ENCODE measurements at regions not wholly inside any gene's neighbourhood (a gene's known extent, or its start where the extent isn't known, plus 50 kb on each side); places are given as distances from the start of the nearest gene placed in this dataset.
A peak's percentile ranks its signal among the peaks of the same experiment; 100 is the strongest.

DNA sequence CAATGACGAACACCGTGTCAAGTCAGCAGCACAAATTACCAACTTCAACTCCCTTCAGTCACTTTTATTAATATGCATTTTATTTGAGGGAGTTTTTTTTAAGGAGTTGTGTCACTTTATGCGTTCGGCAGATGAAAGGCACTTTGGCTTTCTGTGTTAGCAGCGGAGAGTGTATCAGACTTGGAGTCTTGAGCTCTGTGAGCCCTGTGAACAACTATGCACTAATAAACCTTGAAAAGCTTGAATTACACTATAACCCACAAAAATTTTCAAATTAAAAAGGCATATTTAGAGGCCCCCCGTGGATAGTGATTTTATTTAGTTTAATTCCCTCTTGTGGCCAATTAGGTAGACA lies 335.3 kb upstream of the NT5E start:
- no peaks in the 10 kb centered on the region for H3K36me3 ChIP-seq (ENCODE audit: insufficient read depth, insufficient read length, low read length)
- no peaks in the 10 kb centered on the region for H3K4me1 ChIP-seq (ENCODE audit: insufficient read depth, insufficient read length)
- no peaks in the 10 kb centered on the region for H3K27me3 ChIP-seq (ENCODE audit: insufficient read depth, insufficient read length)
- TF ChIP-seq SUZ12 (IDR thresholded peaks at IDR 0.05; ENCODE audit: extremely low read depth, insufficient read depth, insufficient read length) = no peak
- TF ChIP-seq YY1 (IDR thresholded peaks at IDR 0.05; ENCODE audit: insufficient read depth, insufficient read length) = no peak
- no peak for TF ChIP-seq ZNF274 (IDR thresholded peaks at IDR 0.05; ENCODE audit: low read depth, low read length)
- no peak overlapping the region for H3K4me3 ChIP-seq (ENCODE audit: insufficient read length, low read depth)
- no peaks in the 10 kb centered on the region for H3K9me3 ChIP-seq (ENCODE audit: insufficient read depth, low read length)
- H3K9ac ChIP-seq (ENCODE audit: insufficient read length, low read depth) = no peak overlapping the region
- DNase-seq (ENCODE audit: low read depth, low spot score) = no peak

DNA sequence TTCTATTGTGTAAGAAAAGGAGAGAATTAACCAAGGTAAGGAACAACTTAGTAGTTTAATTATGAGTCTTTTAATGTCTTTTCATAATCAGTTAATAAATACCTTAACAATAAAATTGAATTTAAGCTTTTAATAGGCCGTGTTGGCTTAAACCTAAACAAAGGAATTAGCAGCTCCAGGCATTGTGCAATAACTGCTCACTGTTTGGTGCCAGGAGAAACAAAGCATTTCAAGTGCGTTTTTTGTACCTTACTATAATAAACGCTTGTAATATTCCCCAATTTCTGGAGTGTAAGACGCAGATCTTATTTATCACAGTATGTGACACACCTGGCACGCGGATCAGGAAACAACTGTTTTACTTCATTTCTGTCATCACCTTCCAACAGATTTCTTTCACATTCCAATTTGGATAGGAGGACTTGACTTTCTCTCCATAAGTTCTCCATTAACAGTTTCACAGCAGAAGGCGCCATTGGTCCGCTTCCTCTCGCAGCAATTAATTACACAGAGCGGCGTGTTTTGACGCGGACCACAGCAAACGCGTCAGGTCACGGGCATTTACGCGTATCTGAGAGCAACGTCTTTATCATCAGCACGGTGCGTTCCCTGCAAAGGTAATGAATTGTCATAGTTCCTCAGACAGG lies 335.8 kb upstream of the NT5E start:
- H3K9me3 ChIP-seq (ENCODE audit: insufficient read depth, low read length) = no peaks in the 10 kb centered on the region
- no peaks in the 10 kb centered on the region for H3K4me1 ChIP-seq (ENCODE audit: insufficient read depth, insufficient read length)
- no peak for DNase-seq (ENCODE audit: low read depth, low spot score)
- no peak overlapping the region for H3K4me3 ChIP-seq (ENCODE audit: insufficient read length, low read depth)
- no peaks in the 10 kb centered on the region for H3K36me3 ChIP-seq (ENCODE audit: insufficient read depth, insufficient read length, low read length)
- no peaks in the 10 kb centered on the region for H3K27me3 ChIP-seq (ENCODE audit: insufficient read depth, insufficient read length)
- TF ChIP-seq SUZ12 (IDR thresholded peaks at IDR 0.05; ENCODE audit: extremely low read depth, insufficient read depth, insufficient read length) (no peak), ZNF274 (IDR thresholded peaks at IDR 0.05; ENCODE audit: low read depth, low read length) (no peak), YY1 (IDR thresholded peaks at IDR 0.05; ENCODE audit: insufficient read depth, insufficient read length) (no peak)
- no peak overlapping the region for H3K9ac ChIP-seq (ENCODE audit: insufficient read length, low read depth)

DNA sequence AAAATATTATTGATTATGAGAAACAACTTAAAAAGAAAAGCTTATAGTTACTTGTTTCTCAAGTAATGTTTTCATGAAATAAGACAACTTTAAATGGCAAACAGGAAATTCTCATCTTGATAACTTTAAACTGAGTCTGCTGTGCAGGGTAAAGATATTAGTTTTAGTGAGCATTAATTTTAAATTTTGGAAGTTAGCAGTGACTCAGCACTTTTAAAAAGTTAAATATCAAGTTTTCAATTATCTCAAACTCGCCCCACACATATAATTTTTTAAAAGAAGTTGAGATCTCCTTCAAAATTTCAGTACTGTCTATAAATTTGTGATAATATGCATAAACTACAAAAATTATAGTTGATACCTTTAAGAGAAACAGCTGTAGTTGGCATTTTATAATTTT lies 337.3 kb upstream of the NT5E start:
- Histone ChIP-seq H3K36me3 (ENCODE audit: insufficient read depth, insufficient read length, low read length) (no peaks in the 10 kb centered on the region), H3K9me3 (ENCODE audit: insufficient read depth, low read length) (no peaks in the 10 kb centered on the region), H3K4me1 (ENCODE audit: insufficient read depth, insufficient read length) (no peaks in the 10 kb centered on the region), H3K4me3 (ENCODE audit: insufficient read length, low read depth) (no peak overlapping the region), H3K9ac (ENCODE audit: insufficient read length, low read depth) (no peak overlapping the region), H3K27me3 (ENCODE audit: insufficient read depth, insufficient read length) (no peaks in the 10 kb centered on the region)
- no peak for TF ChIP-seq YY1 (IDR thresholded peaks at IDR 0.05; ENCODE audit: insufficient read depth, insufficient read length)
- no peak for TF ChIP-seq ZNF274 (IDR thresholded peaks at IDR 0.05; ENCODE audit: low read depth, low read length)
- no peak for TF ChIP-seq SUZ12 (IDR thresholded peaks at IDR 0.05; ENCODE audit: extremely low read depth, insufficient read depth, insufficient read length)
- no peak for DNase-seq (ENCODE audit: low read depth, low spot score)

DNA sequence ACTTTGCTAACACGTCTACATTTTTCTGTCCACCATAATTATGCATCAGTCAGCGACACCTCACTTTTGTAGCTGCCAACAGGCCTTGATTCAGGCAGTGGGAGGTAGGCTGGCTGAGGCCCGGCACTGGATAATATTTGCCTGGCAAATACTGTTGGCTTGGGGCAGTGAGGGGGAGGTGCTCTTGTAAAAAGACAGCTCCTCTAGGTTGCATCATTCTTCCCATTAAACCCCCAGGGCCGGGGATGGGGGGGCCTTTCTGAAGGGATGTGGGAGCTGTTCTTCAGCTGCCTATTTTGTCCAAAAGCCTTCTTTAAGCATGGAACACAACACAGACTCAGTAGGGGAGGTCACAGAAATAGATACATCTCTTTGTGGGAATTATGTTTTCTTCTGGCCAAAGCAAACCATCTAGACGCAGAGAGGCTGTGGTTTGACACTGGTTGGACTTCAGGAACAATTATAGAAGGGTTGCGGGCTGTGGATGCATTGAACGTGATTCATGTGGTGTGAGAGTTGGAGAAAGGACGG lies 338.3 kb upstream of the NT5E start:
- DNase-seq (ENCODE audit: low read depth, low spot score) = no peak
- Histone ChIP-seq H3K4me3 (ENCODE audit: insufficient read length, low read depth) (no peak overlapping the region), H3K9me3 (ENCODE audit: insufficient read depth, low read length) (no peaks in the 10 kb centered on the region), H3K36me3 (ENCODE audit: insufficient read depth, insufficient read length, low read length) (no peaks in the 10 kb centered on the region), H3K27me3 (ENCODE audit: insufficient read depth, insufficient read length) (no peaks in the 10 kb centered on the region), H3K4me1 (ENCODE audit: insufficient read depth, insufficient read length) (no peaks in the 10 kb centered on the region), H3K9ac (ENCODE audit: insufficient read length, low read depth) (no peak overlapping the region)
- TF ChIP-seq YY1 (IDR thresholded peaks at IDR 0.05; ENCODE audit: insufficient read depth, insufficient read length) = no peak
- no peak for TF ChIP-seq ZNF274 (IDR thresholded peaks at IDR 0.05; ENCODE audit: low read depth, low read length)
- TF ChIP-seq SUZ12 (IDR thresholded peaks at IDR 0.05; ENCODE audit: extremely low read depth, insufficient read depth, insufficient read length) = no peak

DNA sequence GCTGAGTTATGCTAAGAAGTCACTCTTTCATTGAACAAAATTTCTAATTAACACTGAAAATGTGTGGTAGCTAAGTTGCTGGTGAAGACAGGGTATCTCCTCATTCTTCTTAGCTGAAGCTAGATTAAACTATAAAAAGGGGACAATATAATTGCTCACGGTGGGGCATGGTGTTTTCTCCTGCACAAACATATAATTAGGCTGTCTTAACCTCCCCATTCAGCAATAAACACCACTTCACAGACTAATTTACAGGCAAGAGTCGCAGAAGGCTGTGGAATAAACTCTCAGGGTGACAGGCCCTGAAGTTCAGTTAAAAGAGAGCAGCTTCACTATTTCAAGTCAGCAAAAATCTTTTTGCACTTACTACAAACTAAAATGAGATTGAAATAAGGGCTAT lies 338.9 kb upstream of the NT5E start:
- Histone ChIP-seq H3K27me3 (ENCODE audit: insufficient read depth, insufficient read length) (no peaks in the 10 kb centered on the region), H3K4me1 (ENCODE audit: insufficient read depth, insufficient read length) (no peaks in the 10 kb centered on the region), H3K9ac (ENCODE audit: insufficient read length, low read depth) (no peak overlapping the region), H3K4me3 (ENCODE audit: insufficient read length, low read depth) (no peak overlapping the region), H3K36me3 (ENCODE audit: insufficient read depth, insufficient read length, low read length) (no peaks in the 10 kb centered on the region), H3K9me3 (ENCODE audit: insufficient read depth, low read length) (no peaks in the 10 kb centered on the region)
- TF ChIP-seq YY1 (IDR thresholded peaks at IDR 0.05; ENCODE audit: insufficient read depth, insufficient read length) (no peak), ZNF274 (IDR thresholded peaks at IDR 0.05; ENCODE audit: low read depth, low read length) (no peak), SUZ12 (IDR thresholded peaks at IDR 0.05; ENCODE audit: extremely low read depth, insufficient read depth, insufficient read length) (no peak)
- DNase-seq (ENCODE audit: low read depth, low spot score) = no peak

DNA sequence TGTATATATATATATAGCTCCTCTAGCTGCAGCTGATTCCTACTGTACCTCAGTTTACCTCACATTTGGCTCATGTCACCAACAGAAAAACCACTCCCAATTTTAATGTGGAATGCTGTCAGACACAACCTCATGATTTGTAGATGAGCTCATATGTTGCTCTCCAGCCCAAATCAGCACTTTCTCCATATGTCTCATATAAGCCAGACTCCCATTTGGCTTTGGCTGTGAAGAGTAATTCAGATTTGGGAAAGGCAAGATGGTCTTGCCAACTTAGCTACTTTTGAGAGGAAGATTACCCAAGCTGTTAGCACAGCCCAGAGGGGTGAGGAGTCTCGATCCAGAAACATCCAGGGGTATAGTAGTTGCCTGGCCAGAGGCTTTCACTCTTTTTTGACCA lies 342.2 kb upstream of the NT5E start:
- H3K9ac ChIP-seq (ENCODE audit: insufficient read length, low read depth) = no peak overlapping the region
- DNase-seq (ENCODE audit: low read depth, low spot score) = no peak
- no peaks in the 10 kb centered on the region for H3K9me3 ChIP-seq (ENCODE audit: insufficient read depth, low read length)
- H3K4me1 ChIP-seq (ENCODE audit: insufficient read depth, insufficient read length) = no peaks in the 10 kb centered on the region
- TF ChIP-seq YY1 (IDR thresholded peaks at IDR 0.05; ENCODE audit: insufficient read depth, insufficient read length) = no peak
- TF ChIP-seq ZNF274 (IDR thresholded peaks at IDR 0.05; ENCODE audit: low read depth, low read length) = no peak
- no peak for TF ChIP-seq SUZ12 (IDR thresholded peaks at IDR 0.05; ENCODE audit: extremely low read depth, insufficient read depth, insufficient read length)
- no peaks in the 10 kb centered on the region for H3K27me3 ChIP-seq (ENCODE audit: insufficient read depth, insufficient read length)
- H3K36me3 ChIP-seq (ENCODE audit: insufficient read depth, insufficient read length, low read length) = no peaks in the 10 kb centered on the region
- H3K4me3 ChIP-seq (ENCODE audit: insufficient read length, low read depth) = no peak overlapping the region

DNA sequence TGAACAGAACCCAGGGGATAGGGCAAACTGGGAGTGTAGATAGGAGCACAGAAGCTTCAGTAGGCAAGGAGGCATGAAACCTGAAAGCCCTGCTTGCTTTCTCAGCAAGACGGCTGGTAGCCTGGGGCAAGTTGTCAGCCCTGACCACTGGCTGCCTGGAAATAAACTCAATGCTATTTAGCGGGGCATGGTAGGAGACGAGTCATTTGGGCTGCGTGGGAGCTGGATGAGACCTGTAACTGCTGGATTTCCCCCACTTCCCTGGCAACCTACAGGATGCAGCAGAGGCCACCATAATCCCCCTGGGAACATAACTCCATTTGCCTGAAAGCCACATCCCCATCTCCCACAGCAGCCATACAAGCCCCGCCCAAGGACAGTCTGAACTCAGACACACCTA lies 332.6 kb upstream of the TBX18 start:
- TF ChIP-seq ZNF274 (IDR thresholded peaks at IDR 0.05; ENCODE audit: low read depth, low read length) = no peak
- no peak for TF ChIP-seq SUZ12 (IDR thresholded peaks at IDR 0.05; ENCODE audit: extremely low read depth, insufficient read depth, insufficient read length)
- no peak for TF ChIP-seq YY1 (IDR thresholded peaks at IDR 0.05; ENCODE audit: insufficient read depth, insufficient read length)
- DNase-seq (ENCODE audit: low read depth, low spot score) = peak; percentile 2

More for the DNA sequence above, 332.6 kb upstream of the TBX18 start:
- H3K9me3 ChIP-seq (ENCODE audit: insufficient read depth, low read length) = peaks cover 16% of the 10 kb centered on the region; the same call in 1 of the 2 replicates
- H3K36me3 ChIP-seq (ENCODE audit: insufficient read depth, insufficient read length, low read length) = no peaks in the 10 kb centered on the region
- H3K4me1 ChIP-seq (ENCODE audit: insufficient read depth, insufficient read length) = no peaks in the 10 kb centered on the region
- H3K4me3 ChIP-seq (ENCODE audit: insufficient read length, low read depth) = no peak overlapping the region
- H3K9ac ChIP-seq (ENCODE audit: insufficient read length, low read depth) = no peak overlapping the region
- H3K27me3 ChIP-seq (ENCODE audit: insufficient read depth, insufficient read length) = no peaks in the 10 kb centered on the region
